Activated B cell treated with CpG ODN at 0.5 μM for 24 hours (primary cell): ENCODE measurements at regions not wholly inside any gene's neighbourhood (a gene's known extent, or its start where the extent isn't known, plus 50 kb on each side); places are given as distances from the start of the nearest gene placed in this dataset.

ENCODE experiments used
- ATAC-seq: fragments of 200-7000 bp; cut with Tn5 transposase; one replicate; pipeline ENCODE4 v1.10.0; 2021; ENCODE audit warnings: low read depth, mild to moderate bottlenecking, moderate library complexity
- CTCF ChIA-PET: fragments of 350-600 bp; sonication (Branson Sonifier 250); formaldehyde crosslinking; loops from one replicate; lab custom pipeline; 2021; ENCODE audit warnings: antibody characterized with exemption; lab: Charles Lee
- POLR2A ChIA-PET: fragments of 350-600 bp; sonication (Branson Sonifier 250); formaldehyde crosslinking; loops from one replicate; lab custom pipeline; 2021; ENCODE audit warnings: antibody characterized with exemption; lab: Charles Lee
- DNase-seq: peaks from one replicate; pipeline ENCODE4 v3.0.0; 2022
- H3K27ac Mint-ChIP-seq: one replicate; pipeline ENCODE4 v1.8.0; 2020; ENCODE audit warnings: mixed read lengths
- H3K27me3 Mint-ChIP-seq: one replicate; pipeline ENCODE4 v1.8.0; 2021; ENCODE audit warnings: mixed read lengths
- H3K36me3 Mint-ChIP-seq: one replicate; pipeline ENCODE4 v1.8.0; 2021; ENCODE audit warnings: low read depth, mixed read lengths
- H3K4me1 Mint-ChIP-seq: one replicate; pipeline ENCODE4 v1.8.0; 2021; ENCODE audit warnings: mixed read lengths
- H3K4me3 Mint-ChIP-seq: one replicate; pipeline ENCODE4 v1.8.0; 2020; ENCODE audit warnings: mild to moderate bottlenecking, mixed read lengths
- H3K9me3 Mint-ChIP-seq: one replicate; pipeline ENCODE4 v1.8.0; 2020; ENCODE audit warnings: mixed read lengths
- CTCF ChIP-seq: fragments of 200-600 bp; IDR thresholded peaks from one replicate; pipeline ENCODE4 v1.8.0; 2022; ENCODE audit warnings: antibody characterized with exemption, mild to moderate bottlenecking
- intact Hi-C: fragments of 100-400 bp; cut with micrococcal nuclease; formaldehyde crosslinking; loops from one replicate; pipeline ENCODE4 v1.15.1; 2024

DNA sequence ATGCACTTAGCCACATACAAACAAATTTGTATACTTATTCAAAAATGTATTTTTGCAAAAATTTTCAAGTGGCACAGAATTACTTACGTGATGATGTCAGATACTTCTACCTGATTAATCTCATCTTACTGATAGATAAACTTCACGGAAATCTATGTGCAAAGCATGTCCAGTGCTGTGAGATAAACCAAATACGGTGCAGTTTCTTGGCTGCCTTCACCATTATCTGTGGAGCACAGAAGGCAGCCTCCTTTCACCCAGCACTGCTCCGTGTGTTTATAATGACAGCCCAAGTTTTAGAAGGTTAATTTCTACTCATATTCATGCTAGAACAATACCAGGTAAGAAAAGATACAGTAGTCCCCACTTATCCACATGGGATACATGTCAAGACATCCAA lies 59.0 kb upstream of the PDE10A start:
- H3K4me3 Mint-ChIP-seq, result no peak overlapping the region

DNA sequence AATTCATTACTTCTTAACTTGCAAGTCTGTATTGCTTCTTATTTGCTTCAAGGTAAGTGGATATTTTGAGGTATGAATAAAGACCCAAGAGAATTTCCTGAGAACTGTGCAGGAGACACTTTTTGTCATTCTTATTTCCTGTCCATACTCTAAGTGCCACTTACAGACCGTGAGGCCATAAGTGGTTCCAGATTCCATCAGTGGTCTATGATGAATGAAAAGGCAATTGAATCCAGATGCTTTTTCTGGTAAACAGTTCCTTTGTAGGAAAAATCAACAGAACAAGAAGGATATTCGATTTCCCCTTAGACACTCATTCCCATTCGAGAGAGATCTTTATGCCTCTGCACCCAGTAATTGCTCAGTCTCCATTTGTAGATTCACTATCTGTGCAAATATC lies 58.3 kb upstream of the PDE10A start:
- Mint-ChIP-seq H3K4me3 (no peak overlapping the region), H3K4me1 (no peaks in the 10 kb centered on the region), H3K27me3 (peaks cover 3% of the 10 kb centered on the region), H3K27ac (no peak overlapping the region), H3K9me3 (no peaks in the 10 kb centered on the region), H3K36me3 (no peaks in the 10 kb centered on the region)
- ATAC-seq (no peak), DNase-seq (no peak)
- ChIA-PET POLR2A (no interaction called here), CTCF (no interaction called here)
- no peak for TF ChIP-seq CTCF
- intact Hi-C loops, result no loop called here

More for the DNA sequence above, 59.0 kb upstream of the PDE10A start:
- TF ChIP-seq CTCF, result no peak
- Mint-ChIP-seq H3K9me3 (no peaks in the 10 kb centered on the region), H3K36me3 (no peaks in the 10 kb centered on the region), H3K27ac (no peak overlapping the region), H3K27me3 (peaks cover 3% of the 10 kb centered on the region), H3K4me1 (no peaks in the 10 kb centered on the region)
- ATAC-seq (no peak), DNase-seq (no peak)
- ChIA-PET CTCF (no interaction called here), POLR2A (no interaction called here)
- intact Hi-C loops, result no loop called here

GRCh38 chr6:165718491-165718891 lies 55.5 kb upstream of the PDE10A start:
- Mint-ChIP-seq H3K4me3 (no peak overlapping the region), H3K27me3 (peaks cover 3% of the 10 kb centered on the region), H3K9me3 (no peaks in the 10 kb centered on the region), H3K4me1 (no peaks in the 10 kb centered on the region), H3K27ac (no peak overlapping the region), H3K36me3 (no peaks in the 10 kb centered on the region)
- DNase-seq (no peak), ATAC-seq (no peak)
- intact Hi-C loops, result no loop called here
- ChIA-PET CTCF (no interaction called here), POLR2A (no interaction called here)
- no peak for TF ChIP-seq CTCF

- Mint-ChIP-seq H3K27ac (no peak overlapping the region), H3K9me3 (no peaks in the 10 kb centered on the region), H3K27me3 (peaks cover 3% of the 10 kb centered on the region), H3K4me3 (no peak overlapping the region), H3K36me3 (no peaks in the 10 kb centered on the region), H3K4me1 (no peaks in the 10 kb centered on the region)
- no peak for TF ChIP-seq CTCF
- ATAC-seq (no peak), DNase-seq (no peak)
- ChIA-PET POLR2A (no interaction called here), CTCF (no interaction called here)
- intact Hi-C loops, result no loop called here
Observed at GRCh38 chr6:165717732-165718465, 54.9 kb upstream of the PDE10A start.

DNA sequence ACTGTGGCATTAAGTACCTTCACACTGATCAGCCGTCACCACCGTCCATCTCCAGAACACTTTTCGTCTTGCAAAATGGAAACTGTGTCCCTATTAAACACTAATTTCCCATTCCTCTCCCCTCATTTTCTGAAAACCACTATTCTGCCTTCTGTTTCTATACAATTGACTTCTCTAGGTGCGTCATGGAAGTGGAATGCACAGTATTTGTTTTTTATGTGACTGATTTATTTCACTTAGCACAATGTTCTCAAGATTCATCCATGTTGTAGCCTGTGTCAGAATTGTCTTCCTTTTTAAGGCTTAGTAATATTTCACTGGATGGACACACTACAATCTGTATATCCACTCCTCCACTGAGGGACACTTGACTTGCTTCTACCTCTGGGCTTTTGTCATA lies 53.8 kb upstream of the PDE10A start:
- POLR2A ChIA-PET, result no interaction called here
- no peak overlapping the region for H3K4me3 Mint-ChIP-seq
- intact Hi-C loops, result no loop called here

More for the DNA sequence above, 53.8 kb upstream of the PDE10A start:
- Mint-ChIP-seq H3K27ac (no peak overlapping the region), H3K4me1 (no peaks in the 10 kb centered on the region), H3K36me3 (no peaks in the 10 kb centered on the region), H3K27me3 (peaks cover 3% of the 10 kb centered on the region), H3K9me3 (no peaks in the 10 kb centered on the region)
- no peak for TF ChIP-seq CTCF
- CTCF ChIA-PET, result no interaction called here
- DNase-seq (no peak), ATAC-seq (no peak)
